Ovary (tissue), 3 donors: ENCODE measurements at regions not wholly inside any gene's neighbourhood (a gene's known extent, or its start where the extent isn't known, plus 50 kb on each side); places are given as distances from the start of the nearest gene placed in this dataset.

Experiments used
- CTCF ChIP-seq, 3 donors: fragments of 450-650 bp in 2 of 3; fragments of 200-600 bp in 1 of 3; IDR thresholded peaks; one replicate each; pipeline versions ENCODE4 v1.5.1 to v1.8.0; 2016 to 2022; ENCODE audit warnings: antibody characterized with exemption in 3 of 3, mild to moderate bottlenecking in 1 of 3
- POLR2A ChIP-seq: fragments of 450-650 bp; IDR thresholded peaks from one replicate; pipeline ENCODE4 v1.6.1; 2017; ENCODE audit warnings: antibody characterized with exemption, mild to moderate bottlenecking, moderate library complexity
- donor health status: DM: no; HTN: no; CAD: no.

- no peak for TF ChIP-seq CTCF (IDR thresholded peaks at IDR 0.05)
- TF ChIP-seq POLR2A = no peak
These were observed 58.6 kb downstream of the ADCYAP1 start for GRCh38 chr18:963276-963675.
